Stimulated activated CD8-positive, alpha-beta memory T cell treated with anti-CD3 and anti-CD28 coated beads, Interleukin-4, amount 100 ng/mL, for 1 hour (primary cell): ENCODE measurements at regions not wholly inside any gene's neighbourhood (a gene's known extent, or its start where the extent isn't known, plus 50 kb on each side); places are given as distances from the start of the nearest gene placed in this dataset.

Source experiments
- DNase-seq, 2 donors: peaks; one replicate each; pipeline ENCODE4 v3.0.0-alpha.2; 2020; ENCODE audit warnings: low read depth in 2 of 2, low spot score in 1 of 2

- no peak for DNase-seq
Observed at GRCh38 chr18:45168866-45169600, 446.2 kb upstream of the SLC14A2 start.

- DNase-seq = no peak
Observed at GRCh38 chr18:45169610-45170009, 445.7 kb upstream of the SLC14A2 start.

GRCh38 chr18:45171679-45172191 is 443.5 kb upstream of the SLC14A2 start:
- no peak for DNase-seq

- no peak for DNase-seq
Observed at GRCh38 chr18:45173327-45173726, 441.9 kb upstream of the SLC14A2 start.

GRCh38 chr18:45173799-45174519 is 441.3 kb upstream of the SLC14A2 start:
- no peak for DNase-seq

GRCh38 chr18:45174629-45175136 is 440.6 kb upstream of the SLC14A2 start:
- no peak for DNase-seq

- DNase-seq = no peak
Observed at GRCh38 chr18:45175511-45175910, 439.8 kb upstream of the SLC14A2 start.

- DNase-seq = no peak
Observed at GRCh38 chr18:45186832-45187231, 428.4 kb upstream of the SLC14A2 start.

GRCh38 chr18:45191795-45192194 is 423.5 kb upstream of the SLC14A2 start:
- DNase-seq = no peak

GRCh38 chr18:45197526-45197970 is 417.7 kb upstream of the SLC14A2 start:
- no peak for DNase-seq

- no peak for DNase-seq
Observed at GRCh38 chr18:45198526-45198925, 416.8 kb upstream of the SLC14A2 start.

GRCh38 chr18:45201029-45201428 is 414.2 kb upstream of the SLC14A2 start:
- no peak for DNase-seq

GRCh38 chr18:45201489-45201888 is 413.8 kb upstream of the SLC14A2 start:
- no peak for DNase-seq

GRCh38 chr18:45202061-45202460 is 413.2 kb upstream of the SLC14A2 start:
- DNase-seq = no peak

- no peak for DNase-seq
Observed at GRCh38 chr18:45203677-45204076, 411.6 kb upstream of the SLC14A2 start.

- no peak for DNase-seq
Observed at GRCh38 chr18:45207328-45207727, 407.9 kb upstream of the SLC14A2 start.

- DNase-seq = no peak
Observed at GRCh38 chr18:45208164-45208563, 407.1 kb upstream of the SLC14A2 start.

GRCh38 chr18:45212181-45213039 is 402.9 kb upstream of the SLC14A2 start:
- DNase-seq = peak; percentile 45 to 46

- no peak for DNase-seq
Observed at GRCh38 chr18:45213040-45213333, 402.3 kb upstream of the SLC14A2 start.

GRCh38 chr18:45218436-45218835 is 396.8 kb upstream of the SLC14A2 start:
- no peak for DNase-seq

- no peak for DNase-seq
Observed at GRCh38 chr18:45221363-45221762, 393.9 kb upstream of the SLC14A2 start.
